K562 (cell line): ENCODE measurements at regions not wholly inside any gene's neighbourhood (a gene's known extent, or its start where the extent isn't known, plus 50 kb on each side); places are given as distances from the start of the nearest gene placed in this dataset.

Source experiments
- AFF4 ChIP-seq: sonication (generic); formaldehyde crosslinking; IDR thresholded peaks from 2 replicates; pipeline ENCODE4 v1.8.0; 2023; ENCODE audit warnings: mild to moderate bottlenecking, missing genetic modification reagents
- ARHGAP35 ChIP-seq: fragments of 450-650 bp; IDR thresholded peaks from 2 replicates; pipeline ENCODE4 v1.6.1; 2018; ENCODE audit not compliant: partially characterized antibody
- FOXA1 ChIP-seq: fragments of 450-650 bp; IDR thresholded peaks from 2 replicates; pipeline ENCODE4 v1.6.1; 2016; ENCODE audit warnings: mild to moderate bottlenecking, borderline replicate concordance
- NFRKB ChIP-seq: fragments of 450-650 bp; IDR thresholded peaks from 2 replicates; pipeline ENCODE4 v1.6.1; 2016; ENCODE audit warnings: low read depth
- ZNF408 ChIP-seq: fragments of 250-450 bp; sonication (Bioruptor Pico); IDR thresholded peaks from 2 replicates; pipeline ENCODE4 v1.4.0; 2020; ENCODE audit warnings: low read depth, mild to moderate bottlenecking, moderate library complexity
- ZNF592 ChIP-seq: fragments of 450-650 bp; IDR thresholded peaks from 2 replicates; pipeline ENCODE4 v1.6.1; 2017; ENCODE audit warnings: antibody characterized with exemption, mild to moderate bottlenecking

GRCh38 chr2:51420511-51420910 lies 388.6 kb upstream of the NRXN1 start (continued):
- TF ChIP-seq NFRKB (no peak), ZNF592 (no peak), AFF4 (CRISPR knock-in tag) (no peak), ZNF408 (CRISPR knock-in tag) (no peak), ARHGAP35 (no peak), FOXA1 (no peak)
